IMR-90 (cell line): ENCODE measurements at regions not wholly inside any gene's neighbourhood (a gene's known extent, or its start where the extent isn't known, plus 50 kb on each side); places are given as distances from the start of the nearest gene placed in this dataset.

Experiments used
- CTCF ChIP-seq: conservative IDR thresholded peaks from 2 replicates; pipeline ENCODE4 v1.5.1; 2012; ENCODE audit warnings: mild to moderate bottlenecking, low read depth, low read length, improper control_type of control experiment
- POLR2A ChIP-seq: IDR thresholded peaks from 2 replicates; pipeline ENCODE4 v1.6.1; 2012; ENCODE audit warnings: mild to moderate bottlenecking, low read depth, low read length

- no peak for TF ChIP-seq CTCF
- TF ChIP-seq POLR2A, result no peak
Measured at GRCh38 chr9:99319048-99319447, 97.0 kb downstream of the SEC61B start.
